A673 (cell line): ENCODE measurements at regions not wholly inside any gene's neighbourhood (a gene's known extent, or its start where the extent isn't known, plus 50 kb on each side); places are given as distances from the start of the nearest gene placed in this dataset.

Experiments
- BruUV-seq: library from RNA; stranded (reverse); fragments of 400-500 nt; replicated peaks from 2 replicates; lab custom pipeline; 2021; lab: Mats Ljungman, UMichigan
- CTCF ChIA-PET: fragments of 300-600 bp; sonication (Branson Sonifier 250); formaldehyde crosslinking; loops from one replicate; lab custom pipeline; 2022; ENCODE audit warnings: antibody characterized with exemption; lab: Charles Lee
- POLR2A ChIA-PET: fragments of 300-600 bp; sonication (Branson Sonifier 250); formaldehyde crosslinking; loops from one replicate; lab custom pipeline; 2022; ENCODE audit warnings: antibody characterized with exemption; ENCODE audit not compliant: low non-redundant PET; lab: Charles Lee
- DNase-seq: peaks from one replicate; pipeline ENCODE4 v3.0.0-alpha.2; 2015; ENCODE audit warnings: low spot score
- H3K27ac ChIP-seq: fragments of 200-600 bp; sonication (generic); 2 replicates; pipeline ENCODE4 v1.5.1; 2016; ENCODE audit warnings: mixed run types, low read depth, mild to moderate bottlenecking, mixed read lengths, antibody characterized with exemption, low read length; ENCODE audit not compliant: poor library complexity, severe bottlenecking
- H3K27me3 ChIP-seq: fragments of 200-600 bp; sonication (generic); replicated peaks from 2 replicates; pipeline ENCODE4 v1.6.1; 2017; ENCODE audit warnings: mixed run types, low read depth, mild to moderate bottlenecking, mixed read lengths, antibody characterized with exemption, low read length; ENCODE audit not compliant: insufficient read depth, poor library complexity
- H3K36me3 ChIP-seq: fragments of 200-600 bp; sonication (generic); 2 replicates; pipeline ENCODE4 v1.6.1; 2016; ENCODE audit warnings: mixed run types, mild to moderate bottlenecking, mixed read lengths, antibody characterized with exemption, low read length; ENCODE audit not compliant: insufficient read depth, poor library complexity, severe bottlenecking
- H3K4me1 ChIP-seq: fragments of 200-600 bp; sonication (generic); 2 replicates; pipeline ENCODE4 v1.6.1; 2017; ENCODE audit warnings: mixed run types, mild to moderate bottlenecking, mixed read lengths, antibody characterized with exemption, low read length; ENCODE audit not compliant: insufficient read depth, poor library complexity, severe bottlenecking
- H3K4me3 ChIP-seq: fragments of 200-600 bp; sonication (generic); 2 replicates; pipeline ENCODE4 v1.5.1; 2016; ENCODE audit warnings: low read depth, mixed run types, mild to moderate bottlenecking, mixed read lengths, low read length; ENCODE audit not compliant: poor library complexity, severe bottlenecking
- H3K9me3 ChIP-seq: fragments of 200-600 bp; sonication (generic); 2 replicates; pipeline ENCODE4 v1.6.1; 2016; ENCODE audit warnings: mixed run types, low read depth, mild to moderate bottlenecking, mixed read lengths, antibody characterized with exemption, low read length; ENCODE audit not compliant: poor library complexity, severe bottlenecking
- CTCF ChIP-seq: fragments of 300-800, 200-600 bp; sonication (generic); conservative IDR thresholded peaks from 2 replicates; pipeline ENCODE4 v1.5.1; 2017; ENCODE audit warnings: low read depth, mild to moderate bottlenecking, antibody characterized with exemption, low read length, moderate library complexity, mixed read lengths
- EZH2 ChIP-seq: fragments of 200-600 bp; sonication (generic); IDR thresholded peaks from 2 replicates; pipeline ENCODE4 v1.6.1; 2017; ENCODE audit warnings: borderline replicate concordance, low read depth, mild to moderate bottlenecking, mixed read lengths, antibody characterized with exemption, low read length; ENCODE audit not compliant: poor library complexity, severe bottlenecking
- intact Hi-C: fragments of 100-400 bp; cut with micrococcal nuclease; formaldehyde crosslinking; loops from one replicate; pipeline ENCODE4 v1.10.0; 2022; ENCODE audit not compliant: unreplicated experiment

DNA sequence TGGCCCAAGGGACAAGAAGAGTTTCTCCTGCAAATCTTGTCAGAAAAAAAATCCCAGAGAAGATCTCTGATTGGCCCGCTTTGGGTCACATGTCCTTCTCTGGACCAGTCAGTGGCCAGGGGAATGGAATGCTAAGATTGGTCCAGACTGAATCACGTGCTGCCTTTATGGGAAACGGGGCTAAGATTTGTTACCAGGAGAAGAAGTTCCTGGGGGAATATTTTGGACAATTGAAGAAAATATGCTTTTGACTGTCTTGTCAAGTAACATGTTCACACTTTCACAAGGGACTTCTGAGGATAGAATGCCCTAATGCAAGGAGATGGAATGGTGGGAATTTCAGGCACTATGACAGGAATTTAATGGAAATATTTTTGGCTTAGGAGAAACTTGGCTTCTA lies 74.1 kb upstream of the SH3PXD2B start:
- Histone ChIP-seq H3K4me3 (no peak overlapping the region), H3K27ac (no peak overlapping the region), H3K9me3 (no peaks in the 10 kb centered on the region), H3K4me1 (no peaks in the 10 kb centered on the region), H3K27me3 (no peaks in the 10 kb centered on the region), H3K36me3 (no peaks in the 10 kb centered on the region)
- DNase-seq: no peak
- no TSS peak for BruUV-seq
- TF ChIP-seq CTCF: no peak
- no peak for TF ChIP-seq EZH2
- POLR2A ChIA-PET: no interaction called here
- intact Hi-C loops: no loop called here
- CTCF ChIA-PET: no interaction called here

DNA sequence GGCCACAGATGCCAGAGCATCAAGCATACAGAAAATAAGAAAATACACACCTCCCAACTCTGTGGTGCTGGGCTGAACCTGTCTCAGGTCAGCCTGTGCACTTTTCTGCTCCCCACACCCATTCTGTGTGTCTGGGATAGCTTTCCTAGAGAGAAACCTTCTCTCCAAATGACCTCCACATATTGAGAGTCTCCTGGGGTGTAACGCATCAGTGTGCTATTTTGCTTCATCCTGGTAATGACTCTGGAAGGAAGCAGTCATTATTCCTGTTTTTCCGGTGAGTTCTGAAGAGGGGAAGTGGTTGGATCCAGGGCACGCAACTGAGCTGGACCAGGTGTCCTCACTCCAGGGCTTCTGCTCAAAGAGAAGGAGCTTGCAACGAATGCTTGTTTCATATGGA lies 73.2 kb upstream of the SH3PXD2B start:
- ChIA-PET CTCF (no interaction called here), POLR2A (no interaction called here)
- no TSS peak for BruUV-seq
- Histone ChIP-seq H3K4me3 (no peak overlapping the region), H3K4me1 (no peaks in the 10 kb centered on the region), H3K27me3 (no peaks in the 10 kb centered on the region), H3K36me3 (no peaks in the 10 kb centered on the region), H3K9me3 (no peaks in the 10 kb centered on the region), H3K27ac (no peak overlapping the region)
- DNase-seq: no peak
- intact Hi-C loops: no loop called here
- no peak for TF ChIP-seq EZH2
- no peak for TF ChIP-seq CTCF

DNA sequence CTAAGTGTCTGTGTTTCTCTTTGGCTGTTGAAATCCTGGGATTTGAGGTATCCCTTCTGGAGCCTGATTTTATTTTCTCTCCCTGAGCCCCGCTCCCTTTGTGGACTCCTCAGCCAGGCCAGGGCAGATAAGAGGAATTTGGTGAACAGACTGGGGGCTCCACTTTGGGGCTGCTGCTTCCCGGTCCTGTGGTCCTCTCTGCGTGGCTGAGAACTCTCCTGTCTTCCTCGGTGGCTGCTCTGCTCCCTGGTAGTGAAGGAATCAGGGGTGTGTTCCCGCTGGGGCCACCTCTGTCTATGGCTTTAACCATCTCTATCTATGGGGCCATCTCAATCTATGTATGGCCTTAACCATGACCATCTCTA lies 71.7 kb upstream of the SH3PXD2B start:
- no TSS peak for BruUV-seq
- no peaks in the 10 kb centered on the region for H3K4me1 ChIP-seq
- POLR2A ChIA-PET: no interaction called here
- no peaks in the 10 kb centered on the region for H3K36me3 ChIP-seq
- CTCF ChIA-PET: no interaction called here
- TF ChIP-seq EZH2 (no peak), CTCF (no peak)
- no peak overlapping the region for H3K27ac ChIP-seq
- H3K9me3 ChIP-seq: no peaks in the 10 kb centered on the region
- intact Hi-C loops: no loop called here
- H3K4me3 ChIP-seq: no peak overlapping the region
- no peak for DNase-seq
- H3K27me3 ChIP-seq: no peaks in the 10 kb centered on the region
